Hepatocyte (in vitro differentiated cells): ENCODE measurements at regions not wholly inside any gene's neighbourhood (a gene's known extent, or its start where the extent isn't known, plus 50 kb on each side); places are given as distances from the start of the nearest gene placed in this dataset.
A peak's percentile ranks its signal among the peaks of the same experiment; 100 is the strongest.

Source experiments
- DNase-seq: peaks from one replicate; pipeline ENCODE4 v3.0.0-alpha.2; 2016; ENCODE audit warnings: low spot score
- H2AFZ ChIP-seq: fragments of 200-600 bp; sonication (generic); 2 replicates; pipeline ENCODE4 v1.6.0; 2016; ENCODE audit warnings: antibody characterized with exemption, mild to moderate bottlenecking
- H3K27ac ChIP-seq: fragments of 200-600 bp; sonication (generic); 2 replicates; pipeline ENCODE4 v1.5.1; 2016; ENCODE audit warnings: mild to moderate bottlenecking
- H3K27me3 ChIP-seq: fragments of 200-600 bp; sonication (generic); 2 replicates; pipeline ENCODE4 v1.6.1; 2016
- H3K36me3 ChIP-seq: fragments of 200-600 bp; sonication (generic); replicated peaks from 2 replicates; pipeline ENCODE4 v1.5.1; 2016; ENCODE audit warnings: low read depth; ENCODE audit not compliant: insufficient read depth
- H3K4me1 ChIP-seq: fragments of 200-600 bp; sonication (generic); 2 replicates; pipeline ENCODE4 v1.5.1; 2016; ENCODE audit warnings: mild to moderate bottlenecking, moderate library complexity; ENCODE audit not compliant: insufficient read depth
- H3K4me2 ChIP-seq: fragments of 200-600 bp; sonication (generic); 2 replicates; pipeline ENCODE4 v1.6.0; 2016
- H3K4me3 ChIP-seq: fragments of 200-600 bp; sonication (generic); 2 replicates; pipeline ENCODE4 v1.5.1; 2016; ENCODE audit warnings: mild to moderate bottlenecking
- H3K79me2 ChIP-seq: fragments of 200-600 bp; sonication (generic); 2 replicates; pipeline ENCODE4 v1.6.0; 2017; ENCODE audit warnings: mild to moderate bottlenecking
- H3K9me2 ChIP-seq: fragments of 200-600 bp; sonication (generic); replicated peaks from 2 replicates; pipeline ENCODE4 v1.6.0; 2017; ENCODE audit warnings: mild to moderate bottlenecking; ENCODE audit not compliant: insufficient read depth
- H3K9me3 ChIP-seq: fragments of 200-600 bp; sonication (generic); 2 replicates; pipeline ENCODE4 v1.5.1; 2016; ENCODE audit warnings: low read depth, mild to moderate bottlenecking
- H4K20me1 ChIP-seq: fragments of 200-600 bp; sonication (generic); 2 replicates; pipeline ENCODE4 v1.6.0; 2016; ENCODE audit warnings: mild to moderate bottlenecking; ENCODE audit not compliant: insufficient read depth, poor library complexity, severe bottlenecking
- EZH2 ChIP-seq: fragments of 200-600 bp; sonication (generic); IDR thresholded peaks from 2 replicates; pipeline ENCODE4 v1.6.1; 2016; ENCODE audit warnings: antibody characterized with exemption, mild to moderate bottlenecking, borderline replicate concordance
- EZH2phosphoT487 ChIP-seq: fragments of 200-600 bp; sonication (generic); IDR thresholded peaks from one replicate; pipeline ENCODE4 v1.6.1; 2018; ENCODE audit warnings: antibody characterized with exemption, mild to moderate bottlenecking, low read depth, moderate library complexity; ENCODE audit not compliant: unreplicated experiment, severe bottlenecking
- WGBS: methylation state at CpG from one replicate; pipeline ENCODE4 v1.1.6; 2016; ENCODE audit warnings: low lambda C conversion rate; ENCODE audit errors: missing lambda C conversion rate; 5-methylcytosine and 5-hydroxymethylcytosine counted together
- TF ChIP-seq, protein P1 (sequence below): fragments of 200-600 bp; sonication (generic); IDR thresholded peaks from 2 replicates; pipeline ENCODE4 v1.5.1; 2016; ENCODE audit warnings: antibody characterized with exemption, mild to moderate bottlenecking; ENCODE audit not compliant: poor library complexity

DNA sequence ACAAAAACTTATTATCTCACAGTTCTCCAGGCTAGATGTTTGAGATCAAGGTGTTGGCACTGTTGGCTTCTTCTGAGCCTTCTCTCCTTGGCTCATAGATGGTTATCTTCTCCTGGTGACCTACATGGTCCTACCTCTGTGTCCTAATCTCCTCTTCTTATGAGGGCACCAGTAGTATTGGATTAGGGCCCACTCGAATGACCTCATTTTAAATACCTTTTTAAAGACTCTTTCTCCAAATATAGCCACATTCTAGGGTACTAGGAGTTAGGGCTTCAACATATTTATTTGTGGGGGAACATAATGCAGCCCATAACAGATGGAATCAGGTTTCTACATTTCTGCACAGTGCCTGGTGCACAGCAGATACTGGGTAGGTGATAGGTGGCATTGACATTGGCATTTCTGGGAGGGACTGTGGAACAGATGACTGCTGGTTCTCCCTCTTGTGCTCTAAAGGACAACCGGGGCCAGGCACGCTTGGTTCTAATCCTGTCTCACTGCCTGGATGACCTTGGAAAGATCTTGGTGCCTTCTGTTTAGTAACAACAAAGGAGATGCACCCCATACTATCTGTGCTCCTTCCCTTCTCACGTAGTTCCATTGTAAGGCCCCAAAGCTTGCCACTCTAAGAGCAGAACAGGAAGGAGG, 140.3 kb downstream of the PLPP3 start:
- Histone ChIP-seq H3K4me1 (peaks cover 32% of the 10 kb centered on the region), H3K4me3 (no peak overlapping the region), H3K27ac (no peak overlapping the region), H3K27me3 (no peaks in the 10 kb centered on the region), H2AFZ (no peak overlapping the region), H3K36me3 (no peaks in the 10 kb centered on the region), H4K20me1 (no peaks in the 10 kb centered on the region), H3K9me3 (no peaks in the 10 kb centered on the region), H3K9me2 (no peaks in the 10 kb centered on the region), H3K4me2 (no peak overlapping the region), H3K79me2 (no peaks in the 10 kb centered on the region)
- TF ChIP-seq EZH2phosphoT487 (no peak), EZH2 (no peak)
- TF ChIP-seq, protein P1, sequence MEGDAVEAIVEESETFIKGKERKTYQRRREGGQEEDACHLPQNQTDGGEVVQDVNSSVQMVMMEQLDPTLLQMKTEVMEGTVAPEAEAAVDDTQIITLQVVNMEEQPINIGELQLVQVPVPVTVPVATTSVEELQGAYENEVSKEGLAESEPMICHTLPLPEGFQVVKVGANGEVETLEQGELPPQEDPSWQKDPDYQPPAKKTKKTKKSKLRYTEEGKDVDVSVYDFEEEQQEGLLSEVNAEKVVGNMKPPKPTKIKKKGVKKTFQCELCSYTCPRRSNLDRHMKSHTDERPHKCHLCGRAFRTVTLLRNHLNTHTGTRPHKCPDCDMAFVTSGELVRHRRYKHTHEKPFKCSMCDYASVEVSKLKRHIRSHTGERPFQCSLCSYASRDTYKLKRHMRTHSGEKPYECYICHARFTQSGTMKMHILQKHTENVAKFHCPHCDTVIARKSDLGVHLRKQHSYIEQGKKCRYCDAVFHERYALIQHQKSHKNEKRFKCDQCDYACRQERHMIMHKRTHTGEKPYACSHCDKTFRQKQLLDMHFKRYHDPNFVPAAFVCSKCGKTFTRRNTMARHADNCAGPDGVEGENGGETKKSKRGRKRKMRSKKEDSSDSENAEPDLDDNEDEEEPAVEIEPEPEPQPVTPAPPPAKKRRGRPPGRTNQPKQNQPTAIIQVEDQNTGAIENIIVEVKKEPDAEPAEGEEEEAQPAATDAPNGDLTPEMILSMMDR, result no peak
- no peak for DNase-seq
- WGBS, result 90% methylated on average over 4 of the region's 4 CpGs

DNA sequence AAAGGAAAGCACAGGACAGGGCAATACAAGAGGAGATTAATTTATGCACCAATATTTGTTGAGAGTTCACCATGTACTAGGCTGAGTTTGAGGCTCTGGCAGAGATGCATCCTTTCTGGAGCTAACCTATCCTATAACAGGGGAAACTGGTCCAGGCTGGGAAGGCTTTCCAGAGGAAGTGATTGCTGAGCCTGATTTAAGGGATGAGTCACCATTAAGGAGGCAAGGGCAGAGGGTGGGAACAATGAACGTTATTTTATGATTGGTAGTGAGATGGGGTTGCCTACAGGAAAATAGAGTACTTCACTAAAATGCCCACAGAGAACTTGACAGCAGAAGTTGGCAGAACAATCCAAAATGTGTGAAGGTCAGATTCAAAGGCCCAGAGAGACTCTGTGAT, 141.4 kb downstream of the PLPP3 start:
- no peaks in the 10 kb centered on the region for H3K9me3 ChIP-seq
- peak overlapping the region; percentile 81 for H3K27ac ChIP-seq
- no peaks in the 10 kb centered on the region for H3K79me2 ChIP-seq
- TF ChIP-seq, protein P1, result no peak
- TF ChIP-seq EZH2phosphoT487, result no peak
- H3K9me2 ChIP-seq, result no peaks in the 10 kb centered on the region
- H4K20me1 ChIP-seq, result no peaks in the 10 kb centered on the region
- H3K4me2 ChIP-seq, result no peak overlapping the region
- H3K27me3 ChIP-seq, result no peaks in the 10 kb centered on the region
- no peak overlapping the region for H3K4me3 ChIP-seq
- no peak overlapping the region for H2AFZ ChIP-seq
- H3K4me1 ChIP-seq, result peaks cover 40% of the 10 kb centered on the region
- H3K36me3 ChIP-seq, result no peaks in the 10 kb centered on the region
- WGBS, result 31% methylated on average over 1 of the region's 1 CpG
- no peak for DNase-seq

DNA sequence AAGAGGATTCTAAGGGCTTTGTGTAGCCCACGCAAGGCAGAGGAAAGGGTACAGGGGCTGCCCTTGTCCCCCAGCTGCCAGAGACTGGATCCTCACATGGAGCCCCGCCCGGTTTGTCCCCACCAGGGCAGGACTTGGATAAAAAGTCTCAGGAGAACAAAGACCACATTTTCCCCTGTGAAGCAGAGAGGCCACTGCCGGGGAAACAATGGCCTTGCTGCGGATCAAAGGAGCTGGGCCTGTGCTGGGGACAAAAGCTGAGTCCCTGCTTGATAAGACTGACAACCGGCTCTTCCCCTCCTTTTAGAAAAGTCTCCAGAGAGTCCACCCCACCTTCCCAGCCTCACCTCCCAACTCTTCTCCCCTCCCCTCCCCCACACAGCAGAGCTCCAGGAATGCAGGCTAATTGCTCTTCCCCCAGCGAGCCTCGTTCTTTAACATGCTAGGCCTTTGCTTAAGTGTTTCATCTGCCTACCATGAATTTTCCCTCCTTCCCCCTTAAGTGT, 142.4 kb downstream of the PLPP3 start:
- Histone ChIP-seq H2AFZ (peak overlapping the region; percentile 42), H3K27ac (peak overlapping the region; percentile 81), H3K4me3 (no peak overlapping the region), H3K36me3 (no peaks in the 10 kb centered on the region), H3K4me1 (peaks cover 46% of the 10 kb centered on the region), H3K27me3 (no peaks in the 10 kb centered on the region), H3K79me2 (no peaks in the 10 kb centered on the region), H4K20me1 (no peaks in the 10 kb centered on the region), H3K4me2 (peak overlapping the region; percentile 35), H3K9me3 (no peaks in the 10 kb centered on the region), H3K9me2 (no peaks in the 10 kb centered on the region)
- no peak for DNase-seq
- WGBS, result 27% methylated on average over 8 of the region's 8 CpGs
- TF ChIP-seq EZH2phosphoT487, result no peak
- TF ChIP-seq EZH2, result no peak
- TF ChIP-seq, protein P1, result no peak
